Type B pancreatic cell (in vitro differentiated cells): ENCODE measurements at regions not wholly inside any gene's neighbourhood (a gene's known extent, or its start where the extent isn't known, plus 50 kb on each side); places are given as distances from the start of the nearest gene placed in this dataset.
A peak's percentile ranks its signal among the peaks of the same experiment; 100 is the strongest.

Experiments
- DNase-seq: peaks from one replicate; pipeline ENCODE4 v3.0.0; 2021; ENCODE audit warnings: mixed read lengths; ENCODE audit not compliant: unreplicated experiment; ENCODE audit errors: extremely low spot score
- H3K27ac Mint-ChIP-seq: 2 replicates; pipeline ENCODE4 v1.8.0; 2021; ENCODE audit warnings: mild to moderate bottlenecking, mixed read lengths
- H3K27me3 Mint-ChIP-seq: 2 replicates; pipeline ENCODE4 v1.8.0; 2021; ENCODE audit warnings: mixed read lengths
- H3K36me3 Mint-ChIP-seq: 2 replicates; pipeline ENCODE4 v1.8.0; 2021; ENCODE audit warnings: mixed read lengths
- H3K4me1 Mint-ChIP-seq: one replicate; pipeline ENCODE4 v1.8.0; 2021; ENCODE audit warnings: mixed read lengths; ENCODE audit not compliant: unreplicated experiment
- H3K4me3 Mint-ChIP-seq: 2 replicates; pipeline ENCODE4 v1.8.0; 2021; ENCODE audit warnings: mild to moderate bottlenecking, mixed read lengths
- H3K9me3 Mint-ChIP-seq: 2 replicates; pipeline ENCODE4 v1.8.0; 2021; ENCODE audit warnings: mixed read lengths
- CTCF ChIP-seq: fragments of 200-600 bp; sonication (generic); conservative IDR thresholded peaks from 2 replicates; pipeline ENCODE4 v1.5.0; 2021; ENCODE audit warnings: antibody characterized with exemption, mild to moderate bottlenecking

GRCh38 chr10:43965918-43966570 lies 317.4 kb upstream of the ZNF32 start:
- H3K36me3 Mint-ChIP-seq: peaks cover 4% of the 10 kb centered on the region
- no peak for DNase-seq
- no peak overlapping the region for H3K27ac Mint-ChIP-seq
- H3K9me3 Mint-ChIP-seq: peaks cover 5% of the 10 kb centered on the region
- H3K4me3 Mint-ChIP-seq: no peak overlapping the region
- H3K27me3 Mint-ChIP-seq: peaks cover 75% of the 10 kb centered on the region
- peaks cover 22% of the 10 kb centered on the region for H3K4me1 Mint-ChIP-seq
- no peak for TF ChIP-seq CTCF

- DNase-seq: no peak
- peaks cover 4% of the 10 kb centered on the region for H3K36me3 Mint-ChIP-seq
- TF ChIP-seq CTCF: no peak
- H3K4me3 Mint-ChIP-seq: peak overlapping the region; percentile 12
- peaks cover 5% of the 10 kb centered on the region for H3K9me3 Mint-ChIP-seq
- H3K27ac Mint-ChIP-seq: no peak overlapping the region
- H3K27me3 Mint-ChIP-seq: peaks cover 73% of the 10 kb centered on the region
- H3K4me1 Mint-ChIP-seq: peaks cover 24% of the 10 kb centered on the region
These were observed 316.6 kb upstream of the ZNF32 start for GRCh38 chr10:43965033-43965917.

GRCh38 chr10:43964486-43964885 lies 315.8 kb upstream of the ZNF32 start:
- Mint-ChIP-seq H3K36me3 (peaks cover 4% of the 10 kb centered on the region), H3K4me1 (peaks cover 24% of the 10 kb centered on the region), H3K27me3 (peaks cover 73% of the 10 kb centered on the region), H3K9me3 (peaks cover 5% of the 10 kb centered on the region), H3K27ac (no peak overlapping the region), H3K4me3 (no peak overlapping the region)
- no peak for TF ChIP-seq CTCF
- no peak for DNase-seq

GRCh38 chr10:43963793-43964425 lies 315.2 kb upstream of the ZNF32 start:
- no peak for TF ChIP-seq CTCF
- peaks cover 4% of the 10 kb centered on the region for H3K36me3 Mint-ChIP-seq
- DNase-seq: peak; percentile 48
- H3K4me3 Mint-ChIP-seq: no peak overlapping the region
- no peak overlapping the region for H3K27ac Mint-ChIP-seq
- peaks cover 70% of the 10 kb centered on the region for H3K27me3 Mint-ChIP-seq
- peaks cover 24% of the 10 kb centered on the region for H3K4me1 Mint-ChIP-seq
- peaks cover 5% of the 10 kb centered on the region for H3K9me3 Mint-ChIP-seq

- H3K4me1 Mint-ChIP-seq: peaks cover 24% of the 10 kb centered on the region
- peaks cover 5% of the 10 kb centered on the region for H3K9me3 Mint-ChIP-seq
- H3K4me3 Mint-ChIP-seq: no peak overlapping the region
- peaks cover 4% of the 10 kb centered on the region for H3K36me3 Mint-ChIP-seq
- TF ChIP-seq CTCF: no peak
- DNase-seq: no peak
- H3K27me3 Mint-ChIP-seq: peaks cover 69% of the 10 kb centered on the region
- no peak overlapping the region for H3K27ac Mint-ChIP-seq
These were observed 314.7 kb upstream of the ZNF32 start for GRCh38 chr10:43963379-43963778.
